ENCODE measurements at regions not wholly inside any gene's neighbourhood (a gene's known extent, or its start where the extent isn't known, plus 50 kb on each side); places are given as distances from the start of the nearest gene placed in this dataset.

- TF ChIP-seq POLR2AphosphoS5 (IDR thresholded peaks at IDR 0.05; ENCODE audit: low read depth, low read length) = no peak
- TF ChIP-seq POLR2A (IDR thresholded peaks at IDR 0.05; ENCODE audit: low read depth, low read length) = no peak
- TF ChIP-seq TAF1 (IDR thresholded peaks at IDR 0.05; ENCODE audit: borderline replicate concordance, low read depth, low read length) = no peak
Measured at GRCh38 chr13:74667656-74668203, 533.5 kb upstream of the KLF12 start.

Data from GM12892 (cell line).